ENCODE measurements at regions not wholly inside any gene's neighbourhood (a gene's known extent, or its start where the extent isn't known, plus 50 kb on each side); places are given as distances from the start of the nearest gene placed in this dataset.
"Not testable (repeated sequence)": the region's sequence is repeated elsewhere in the genome, so short reads cannot be mapped to it uniquely, and the experiment has no call there.

DNA sequence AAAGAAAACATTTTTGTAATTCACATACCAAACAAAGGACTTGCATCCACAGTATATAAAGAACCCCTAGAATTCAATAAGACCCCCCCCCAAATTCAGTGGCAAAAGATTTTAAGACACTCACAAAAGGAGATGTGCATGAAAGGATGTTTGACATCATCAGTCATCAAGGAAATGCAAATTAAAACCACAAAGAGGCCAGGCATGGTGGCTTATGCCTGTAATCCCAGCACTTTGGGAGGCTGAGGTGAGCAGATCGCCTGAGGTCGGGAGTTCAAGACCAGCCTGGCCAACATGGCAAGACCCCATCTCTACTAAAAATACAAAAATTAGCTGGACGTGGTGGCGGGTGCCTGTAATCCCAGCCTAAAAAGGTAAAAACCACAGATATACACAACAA lies 61.3 kb downstream of the AIPL1 start:
- H3K4me3 ChIP-seq (ENCODE audit: low read depth, low read length); H3K27me3 ChIP-seq (replicated peaks); DNase-seq; H3K27ac ChIP-seq; H3K36me3 ChIP-seq (replicated peaks); in situ Hi-C loops (cut with HindIII; ENCODE audit: low pct_ligation_motif_present, low sequenced_read_pairs): not testable (repeated sequence)

DNA sequence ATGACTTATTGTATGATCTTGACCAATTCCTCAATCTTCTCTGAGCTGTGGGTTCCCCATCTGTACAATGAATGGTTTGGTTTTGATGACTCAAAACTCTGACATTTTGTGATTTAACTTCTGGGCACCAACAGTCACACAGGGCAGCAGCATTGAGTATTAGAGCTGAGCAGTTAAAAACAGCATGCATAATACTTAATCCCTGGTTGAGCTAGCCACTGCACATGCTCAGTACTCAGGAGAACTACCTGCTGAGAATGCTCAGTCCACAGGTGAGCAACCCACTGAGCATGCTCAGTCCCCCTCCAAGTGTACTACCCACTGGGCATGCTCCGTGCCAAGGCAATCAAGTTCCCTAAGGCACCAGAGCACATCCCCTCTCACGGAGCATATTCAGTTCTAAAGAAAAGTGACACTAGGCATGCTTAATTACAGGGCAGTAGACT lies 68.7 kb downstream of the AIPL1 start:
- in situ Hi-C loops (cut with HindIII; ENCODE audit: low pct_ligation_motif_present, low sequenced_read_pairs) = no loop called here
- no peak overlapping the region for H3K4me3 ChIP-seq (ENCODE audit: low read depth, low read length)
- no peak for DNase-seq
- TF ChIP-seq CTCF (IDR thresholded peaks at IDR 0.05; ENCODE audit: low read depth, low read length, missing control alignments) = no peak
- H3K27me3 ChIP-seq (replicated peaks) = no peaks in the 10 kb centered on the region
- H3K27ac ChIP-seq = no peak overlapping the region
- no peaks in the 10 kb centered on the region for H3K36me3 ChIP-seq (replicated peaks)

GRCh38 chr17:6365200-6365943 lies 69.5 kb downstream of the AIPL1 start:
- DNase-seq = no peak
- H3K27ac ChIP-seq = no peak overlapping the region
- in situ Hi-C loops (cut with HindIII; ENCODE audit: low pct_ligation_motif_present, low sequenced_read_pairs) = no loop called here
- H3K27me3 ChIP-seq (replicated peaks) = no peaks in the 10 kb centered on the region
- no peak overlapping the region for H3K4me3 ChIP-seq (ENCODE audit: low read depth, low read length)
- TF ChIP-seq CTCF (IDR thresholded peaks at IDR 0.05; ENCODE audit: low read depth, low read length, missing control alignments) = no peak
- H3K36me3 ChIP-seq (replicated peaks) = no peaks in the 10 kb centered on the region

DNA sequence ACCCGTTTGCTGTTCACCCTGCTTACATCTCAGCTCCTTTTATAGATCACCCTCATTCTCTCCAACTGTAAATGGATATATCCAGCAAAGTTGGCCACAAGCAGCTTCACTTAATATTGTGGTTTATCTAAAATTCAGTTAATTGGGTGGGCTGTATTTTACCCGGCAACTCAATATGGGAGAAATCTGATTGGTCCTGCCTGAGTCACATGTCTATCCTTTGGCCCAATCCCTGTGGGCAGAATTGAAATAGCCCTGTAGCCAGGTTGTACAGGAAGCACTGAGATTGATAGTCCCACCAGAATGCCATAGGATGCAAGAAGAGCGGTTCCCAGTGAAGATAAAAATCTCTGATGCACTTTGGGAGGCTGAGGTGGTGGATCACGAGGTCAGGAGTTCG lies 73.2 kb downstream of the AIPL1 start:
- Histone ChIP-seq H3K27me3 (replicated peaks) (no peaks in the 10 kb centered on the region), H3K4me3 (ENCODE audit: low read depth, low read length) (no peak overlapping the region), H3K36me3 (replicated peaks) (no peaks in the 10 kb centered on the region), H3K27ac (no peak overlapping the region)
- in situ Hi-C loops (cut with HindIII; ENCODE audit: low pct_ligation_motif_present, low sequenced_read_pairs) = no loop called here
- TF ChIP-seq CTCF (IDR thresholded peaks at IDR 0.05; ENCODE audit: low read depth, low read length, missing control alignments) = no peak
- no peak for DNase-seq

DNA sequence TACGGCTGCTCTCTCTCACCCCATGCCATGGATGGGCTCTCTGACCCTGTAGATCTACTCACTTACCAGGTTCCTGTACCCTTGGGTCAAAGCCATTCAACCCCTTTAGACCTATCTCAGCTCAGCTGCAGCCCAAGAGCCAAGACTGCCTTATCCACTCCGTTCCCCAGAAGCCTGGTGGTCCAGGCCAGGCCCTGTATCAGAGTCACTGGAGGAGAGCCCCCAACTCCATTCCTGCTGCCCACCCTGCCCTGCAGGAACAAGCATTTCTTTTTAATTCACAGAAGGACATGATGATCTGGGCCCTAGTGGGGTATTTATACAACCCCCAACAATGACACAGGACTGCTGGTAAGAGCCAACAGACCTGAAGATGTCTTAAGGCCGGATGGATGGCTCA lies 76.8 kb downstream of the AIPL1 start:
- Histone ChIP-seq H3K27ac (no peak overlapping the region), H3K27me3 (replicated peaks) (no peaks in the 10 kb centered on the region), H3K4me3 (ENCODE audit: low read depth, low read length) (no peak overlapping the region), H3K36me3 (replicated peaks) (no peaks in the 10 kb centered on the region)
- TF ChIP-seq CTCF (IDR thresholded peaks at IDR 0.05; ENCODE audit: low read depth, low read length, missing control alignments) = no peak
- DNase-seq = no peak
- in situ Hi-C loops (cut with HindIII; ENCODE audit: low pct_ligation_motif_present, low sequenced_read_pairs) = no loop called here

GRCh38 chr17:6356562-6356961 lies 78.4 kb downstream of the AIPL1 start:
- Histone ChIP-seq H3K4me3 (ENCODE audit: low read depth, low read length) (no peak overlapping the region), H3K27me3 (replicated peaks) (no peaks in the 10 kb centered on the region), H3K27ac (no peak overlapping the region), H3K36me3 (replicated peaks) (no peaks in the 10 kb centered on the region)
- TF ChIP-seq CTCF (IDR thresholded peaks at IDR 0.05; ENCODE audit: low read depth, low read length, missing control alignments) = no peak
- no peak for DNase-seq
- in situ Hi-C loops (cut with HindIII; ENCODE audit: low pct_ligation_motif_present, low sequenced_read_pairs) = no loop called here
